GM19023 (cell line): ENCODE measurements at regions not wholly inside any gene's neighbourhood (a gene's known extent, or its start where the extent isn't known, plus 50 kb on each side); places are given as distances from the start of the nearest gene placed in this dataset.

Experiments used
- ATAC-seq: cut with Tn5 transposase; IDR thresholded peaks from one replicate; pipeline ENCODE4 v1.9.1; 2021; ENCODE audit warnings: mild to moderate bottlenecking, moderate library complexity; ENCODE audit not compliant: unreplicated experiment

GRCh38 chr15:62532367-62532766, 367.3 kb upstream of the C2CD4B start:
- ATAC-seq = no peak

GRCh38 chr15:62533687-62534086, 368.6 kb upstream of the C2CD4B start:
- no peak for ATAC-seq

GRCh38 chr15:62534996-62535395, 369.9 kb upstream of the C2CD4B start:
- no peak for ATAC-seq

GRCh38 chr15:62539236-62539635, 374.2 kb upstream of the C2CD4B start:
- no peak for ATAC-seq

- ATAC-seq = no peak
Measured at GRCh38 chr15:62541250-62541649, 376.2 kb upstream of the C2CD4B start.

- ATAC-seq = no peak
Measured at GRCh38 chr15:62541846-62542245, 376.8 kb upstream of the C2CD4B start.

- ATAC-seq = no peak
Measured at GRCh38 chr15:62544446-62544845, 379.4 kb upstream of the C2CD4B start.

- no peak for ATAC-seq
Measured at GRCh38 chr15:62545467-62546227, 380.6 kb upstream of the C2CD4B start.

GRCh38 chr15:62546628-62547027, 381.5 kb upstream of the C2CD4B start:
- ATAC-seq = no peak

GRCh38 chr15:62547584-62547983, 382.5 kb upstream of the C2CD4B start:
- no peak for ATAC-seq

- ATAC-seq = no peak
Measured at GRCh38 chr15:62549345-62549970, 384.4 kb upstream of the C2CD4B start.

- no peak for ATAC-seq
Measured at GRCh38 chr15:62550106-62550505, 385.0 kb upstream of the C2CD4B start.

- no peak for ATAC-seq
Measured at GRCh38 chr15:62552444-62552843, 387.4 kb upstream of the C2CD4B start.

- ATAC-seq = no peak
Measured at GRCh38 chr15:62553911-62554563, 389.0 kb upstream of the C2CD4B start.

- no peak for ATAC-seq
Measured at GRCh38 chr15:62558640-62559380, 393.7 kb upstream of the C2CD4B start.

- ATAC-seq = no peak
Measured at GRCh38 chr15:62559381-62559733, 394.3 kb upstream of the C2CD4B start.

- ATAC-seq = no peak
Measured at GRCh38 chr15:62561059-62561519, 396.0 kb upstream of the C2CD4B start.

GRCh38 chr15:62561571-62561970, 396.5 kb upstream of the C2CD4B start:
- ATAC-seq = no peak

- ATAC-seq = no peak
Measured at GRCh38 chr15:62564886-62565633, 400.0 kb upstream of the C2CD4B start.

- ATAC-seq = no peak
Measured at GRCh38 chr15:62565634-62566026, 400.5 kb upstream of the C2CD4B start.

GRCh38 chr15:62566248-62566647, 401.2 kb upstream of the C2CD4B start:
- no peak for ATAC-seq
